T-helper 2 cell (primary cell): ENCODE measurements at regions not wholly inside any gene's neighbourhood (a gene's known extent, or its start where the extent isn't known, plus 50 kb on each side); places are given as distances from the start of the nearest gene placed in this dataset.

Experiments
- DNase-seq, 5 experiments: peaks; one replicate each; pipeline versions ENCODE4 v3.0.0 to v3.0.0-alpha.2; 2012 to 2022

DNA sequence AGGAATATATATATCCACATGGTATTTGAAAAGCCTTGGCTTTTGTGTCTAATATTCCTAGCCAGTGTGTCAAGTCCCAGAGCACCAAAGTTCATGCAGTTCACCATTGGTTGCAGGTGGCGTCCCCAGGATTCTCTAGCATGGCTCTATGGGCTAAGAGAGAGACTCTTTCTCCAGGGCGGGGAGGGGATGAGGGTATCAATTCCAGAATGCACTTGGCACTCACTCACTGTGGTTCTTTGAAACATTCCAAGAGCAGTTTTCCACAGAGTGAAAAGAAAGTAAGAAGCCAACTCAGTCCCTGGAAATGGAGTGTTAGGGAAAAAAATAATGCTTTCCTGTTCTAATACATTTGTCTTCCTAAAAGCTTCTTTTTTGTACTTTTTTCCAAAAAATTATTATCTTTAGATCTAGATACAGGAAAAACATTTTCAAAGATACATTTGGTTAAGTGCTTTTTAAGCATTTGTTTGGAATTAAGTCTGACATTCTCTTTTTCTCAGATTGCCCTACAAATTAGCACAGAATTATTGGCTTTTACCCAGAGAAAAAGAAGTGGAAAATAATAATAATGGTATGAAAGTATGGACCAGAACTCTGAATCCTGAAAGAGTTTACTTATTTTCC lies 239.9 kb downstream of the PAX3 start:
- DNase-seq: no peak

DNA sequence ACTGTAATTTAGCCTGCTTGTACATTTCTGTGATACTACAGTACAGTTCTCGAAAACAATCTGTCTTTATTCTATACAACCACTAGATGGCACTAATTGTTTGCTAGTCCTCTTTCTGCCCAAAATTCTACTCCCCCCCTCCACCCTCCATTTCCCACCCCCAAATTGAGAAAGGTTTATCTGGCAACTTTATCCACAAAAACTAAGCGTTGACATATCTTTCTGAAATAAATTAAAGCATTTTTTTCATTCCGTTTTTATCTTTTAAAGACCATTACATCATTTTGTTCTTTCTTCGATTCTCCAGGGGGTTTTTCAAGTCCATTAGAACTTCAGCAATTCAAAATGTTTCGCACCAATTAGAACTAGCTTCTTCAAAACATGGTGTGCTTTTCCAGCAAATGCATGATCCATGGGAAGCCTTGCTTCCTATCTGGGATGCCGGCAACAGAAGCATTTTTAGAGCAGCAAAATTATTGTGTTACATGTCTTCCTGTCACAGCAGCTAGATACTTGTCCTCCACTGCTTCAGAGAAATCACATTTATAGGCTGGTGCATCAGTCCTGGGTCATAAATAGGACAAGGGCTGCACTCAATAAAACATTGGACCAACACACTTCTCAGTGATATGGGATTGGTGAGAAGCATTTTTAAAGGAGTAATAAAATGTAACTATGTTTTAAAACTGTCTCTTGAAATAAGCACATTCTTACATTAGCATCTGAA lies 241.3 kb downstream of the PAX3 start:
- DNase-seq: no peak

DNA sequence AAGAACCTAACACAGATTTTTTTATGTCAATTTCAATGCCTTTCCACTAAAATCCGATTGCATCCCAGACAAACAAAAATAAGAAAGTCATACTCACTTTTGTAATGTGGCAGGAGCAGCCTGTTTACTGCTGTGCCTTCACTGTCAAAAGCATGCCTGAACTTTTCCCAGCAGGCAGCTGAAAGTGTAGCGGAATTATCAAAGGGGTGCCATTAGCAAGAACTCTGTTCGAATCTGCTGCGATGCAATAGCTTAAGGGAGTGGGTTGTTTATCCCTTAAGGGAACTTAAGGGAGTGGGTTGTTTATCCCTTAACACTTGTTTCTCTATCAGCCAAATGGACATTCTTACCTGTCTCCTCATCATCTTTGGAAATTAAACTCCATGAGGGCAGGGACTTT lies 243.5 kb downstream of the PAX3 start:
- DNase-seq: no peak

DNA sequence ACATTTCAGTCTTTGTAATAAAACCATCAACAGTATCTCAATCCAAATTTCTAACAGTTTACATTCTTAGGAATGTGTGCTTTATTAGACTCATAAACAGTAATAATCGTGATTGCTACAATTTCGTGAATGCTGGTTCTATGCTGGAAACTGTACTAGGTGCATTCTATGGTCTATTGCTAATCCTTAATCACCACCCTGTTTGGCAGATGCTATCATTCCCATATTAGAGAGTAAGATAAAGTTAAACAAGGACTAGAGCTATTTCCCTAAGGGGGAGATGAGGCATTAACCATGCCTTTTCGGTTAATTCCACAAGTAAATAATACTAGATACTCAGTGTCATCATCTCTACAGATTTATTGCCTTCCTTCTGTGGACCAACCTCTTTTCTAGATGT lies 244.0 kb downstream of the PAX3 start:
- no peak for DNase-seq

DNA sequence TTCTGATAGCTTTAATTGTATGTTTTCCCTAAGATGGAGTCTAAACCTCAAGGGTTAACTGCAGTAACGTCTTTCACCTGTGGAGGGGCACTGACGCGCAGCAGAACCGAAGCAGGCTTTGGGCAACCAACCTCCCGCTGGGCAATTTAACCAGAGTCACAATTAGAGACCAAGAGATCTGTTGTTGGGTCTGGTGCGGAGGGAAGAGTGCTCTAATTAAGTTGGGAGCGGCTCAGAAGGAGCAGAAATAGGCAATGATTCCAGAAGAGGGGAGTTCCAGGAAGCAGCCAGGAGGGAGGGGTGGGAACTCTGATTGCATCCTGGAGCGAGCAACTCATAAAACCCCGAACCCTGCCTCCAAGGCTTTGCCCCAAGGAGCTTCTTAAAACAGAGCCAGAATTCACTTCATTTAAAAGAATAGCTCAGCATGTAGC lies 245.8 kb downstream of the PAX3 start:
- no peak for DNase-seq

DNA sequence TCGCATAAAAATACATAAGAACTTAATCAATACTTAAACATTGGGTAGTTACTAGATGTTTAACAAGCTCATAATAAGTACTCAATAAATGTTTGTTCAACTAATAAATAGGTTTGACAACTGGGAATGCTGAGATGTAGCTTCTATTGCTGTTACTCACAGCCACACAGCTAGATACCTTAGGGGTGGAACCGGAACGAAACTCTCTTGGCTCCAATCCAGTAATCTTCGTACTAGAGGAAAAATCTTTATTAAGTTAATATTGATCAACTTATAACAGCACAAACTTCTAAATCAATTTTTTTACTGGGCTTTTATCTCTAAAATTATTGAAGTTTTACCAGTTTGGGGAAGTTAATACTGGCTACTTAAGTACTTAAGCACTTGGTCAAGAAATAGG lies 247.8 kb downstream of the PAX3 start:
- no peak for DNase-seq

DNA sequence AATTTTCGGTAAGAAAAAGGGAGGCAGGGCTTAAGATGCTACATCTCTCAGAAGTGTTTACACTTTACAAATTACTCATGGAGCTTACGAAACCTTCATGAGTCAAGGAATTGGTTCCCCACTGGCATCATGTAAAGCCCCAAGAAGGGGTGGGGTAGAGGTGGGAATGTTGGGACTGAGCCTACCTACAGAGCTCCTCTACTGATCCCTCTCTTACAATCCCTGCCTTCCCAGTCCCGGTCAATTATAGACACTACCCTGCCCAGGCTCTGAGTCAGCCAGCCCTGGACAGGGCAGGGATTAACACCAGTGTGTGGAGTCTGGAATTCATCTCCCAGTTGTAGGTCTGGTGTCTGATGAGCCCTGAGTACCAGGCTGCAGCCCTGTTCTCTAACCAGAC lies 248.9 kb downstream of the PAX3 start:
- DNase-seq: no peak

DNA sequence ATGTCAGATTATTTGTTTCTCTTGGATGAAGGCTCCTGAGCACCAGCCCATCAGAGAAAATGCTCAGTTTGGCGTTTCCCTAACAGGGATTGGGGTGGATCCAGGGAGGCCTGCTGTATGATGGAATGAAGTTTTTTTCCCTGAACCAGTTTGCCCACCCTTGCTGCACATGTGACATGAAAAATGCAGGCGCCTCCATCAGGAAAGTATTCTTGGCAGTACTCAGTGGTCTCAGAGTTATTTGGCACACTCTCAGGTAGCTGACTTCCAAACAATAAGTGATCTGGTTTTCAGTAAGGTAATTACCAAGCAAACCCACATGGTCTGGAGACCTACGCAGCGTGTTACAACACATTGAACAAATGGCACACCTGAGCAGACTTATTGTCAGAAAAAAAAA lies 254.9 kb downstream of the PAX3 start:
- DNase-seq: no peak

DNA sequence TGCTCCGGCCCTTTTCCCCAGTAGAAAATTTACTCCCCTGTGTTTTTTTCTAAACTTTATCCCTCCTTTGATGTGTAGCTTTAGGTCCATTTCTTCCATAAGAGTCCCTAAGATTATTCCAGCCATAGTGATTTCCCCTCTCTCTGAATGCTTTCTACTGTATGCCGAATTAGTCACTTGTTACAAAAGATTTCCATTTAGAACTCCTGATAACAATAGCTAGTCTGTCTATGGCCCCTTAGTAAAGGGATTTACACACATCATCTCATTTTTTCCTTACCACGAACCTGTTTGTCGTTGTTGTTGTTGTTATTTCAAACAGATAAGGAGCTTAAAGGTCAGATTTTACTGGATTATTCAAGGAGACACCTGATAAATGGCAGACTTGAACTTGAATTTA lies 256.1 kb downstream of the PAX3 start:
- no peak for DNase-seq

DNA sequence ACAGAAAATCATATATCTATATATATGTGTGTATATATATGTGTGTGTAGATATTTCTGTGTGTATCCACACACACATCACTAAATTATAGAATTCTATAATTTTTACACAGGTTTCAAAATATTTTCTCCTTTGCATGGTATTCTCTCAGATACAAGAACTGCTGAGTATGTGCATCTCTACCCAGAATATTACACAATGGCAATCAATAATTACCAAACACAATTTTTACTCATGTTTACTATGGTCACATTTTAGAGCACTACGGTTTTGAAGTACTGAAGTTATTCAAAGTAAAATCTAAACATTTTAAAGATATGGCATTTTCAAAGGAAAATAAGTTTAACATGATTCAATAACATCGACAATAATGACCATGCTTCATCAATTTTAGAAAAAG lies 258.5 kb downstream of the PAX3 start:
- DNase-seq: no peak

DNA sequence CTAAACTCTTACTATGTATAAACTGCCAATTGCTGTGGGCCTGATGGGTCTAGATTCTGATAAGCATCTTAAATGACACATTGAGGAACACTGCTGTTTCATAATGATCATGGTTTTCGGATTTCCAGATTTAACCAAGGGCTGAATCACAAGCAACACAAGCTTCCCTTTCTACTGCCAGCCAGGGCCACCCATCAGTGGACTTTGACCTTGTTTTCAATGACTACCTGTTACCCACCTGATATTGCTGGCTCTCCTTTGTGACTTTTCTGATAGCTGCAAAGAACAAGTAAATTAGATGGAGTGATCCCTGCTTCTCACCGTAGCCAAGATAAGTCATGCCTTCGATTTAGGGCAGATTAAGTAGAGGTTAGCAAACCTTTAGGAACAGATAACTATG lies 259.0 kb downstream of the PAX3 start:
- no peak for DNase-seq

DNA sequence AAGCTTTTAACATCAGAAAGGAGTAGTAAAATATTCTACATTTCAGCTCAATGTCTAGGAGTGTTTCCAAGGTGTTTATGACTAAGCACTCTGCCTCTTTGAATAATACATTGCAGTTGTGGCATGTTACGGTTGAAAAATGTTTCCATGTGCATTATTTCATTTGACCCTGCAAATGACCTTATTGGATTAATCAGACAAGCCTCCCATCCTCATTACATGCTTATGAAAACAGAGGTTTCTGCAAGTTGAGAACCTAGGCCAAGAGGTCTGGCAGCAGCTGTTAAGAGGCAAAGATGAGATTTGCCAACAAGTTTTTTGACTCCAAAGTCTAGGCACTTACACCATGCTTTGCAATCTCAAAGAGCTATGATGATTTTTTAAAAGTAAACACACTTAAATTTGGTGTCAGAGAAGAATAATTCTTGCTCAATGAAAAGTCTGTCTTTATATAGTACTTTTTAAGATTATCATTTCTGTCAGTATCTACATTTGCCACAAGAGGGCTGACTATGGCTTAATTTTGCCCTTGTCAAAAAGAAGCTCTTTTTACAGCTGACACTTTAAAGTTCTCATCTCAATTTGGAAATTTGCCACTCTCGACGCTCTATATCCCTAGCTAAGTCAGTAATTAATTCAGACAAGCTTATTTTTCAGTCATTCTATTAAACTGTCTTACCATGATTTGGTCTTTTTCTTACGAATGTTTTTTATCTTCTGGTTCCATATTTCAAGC lies 260.6 kb downstream of the PAX3 start:
- no peak for DNase-seq

DNA sequence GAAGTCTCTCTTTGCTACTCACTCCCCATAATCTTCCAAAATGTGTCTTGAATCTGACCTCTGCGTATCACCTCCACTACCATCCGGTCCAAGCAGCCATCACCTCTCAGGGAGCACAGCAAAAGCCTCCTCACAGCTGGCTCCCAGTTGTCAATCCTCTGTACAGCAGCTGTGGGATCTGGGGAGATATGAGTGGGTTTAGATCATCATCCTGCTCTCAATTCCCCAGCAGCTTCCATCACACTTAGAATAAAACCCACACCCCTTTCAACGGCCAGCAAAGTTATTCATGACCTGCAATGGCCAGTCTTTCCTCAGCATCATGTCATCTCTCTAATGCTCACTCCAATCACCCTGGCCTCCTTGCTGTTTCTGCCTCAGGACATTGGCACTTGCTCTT lies 261.6 kb downstream of the PAX3 start:
- no peak for DNase-seq

DNA sequence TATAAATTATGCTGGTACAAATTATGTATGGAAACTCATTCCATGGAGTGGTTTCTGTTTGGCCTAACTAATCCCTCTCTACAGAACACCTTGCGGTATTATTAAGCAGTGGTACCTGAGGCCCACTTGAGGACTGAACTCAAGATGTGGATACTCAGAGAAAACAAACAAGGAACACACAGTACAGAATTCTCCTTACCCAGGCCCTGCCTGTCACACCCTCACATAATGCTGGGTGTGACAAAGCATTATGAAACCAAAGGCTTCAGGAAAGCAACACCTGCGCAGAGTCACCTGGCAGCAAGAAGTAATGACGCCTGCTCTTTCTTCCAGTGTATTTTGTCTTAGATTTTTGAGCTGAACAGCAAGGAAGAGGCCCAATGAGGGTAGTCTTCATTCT lies 264.7 kb downstream of the PAX3 start:
- DNase-seq: no peak

DNA sequence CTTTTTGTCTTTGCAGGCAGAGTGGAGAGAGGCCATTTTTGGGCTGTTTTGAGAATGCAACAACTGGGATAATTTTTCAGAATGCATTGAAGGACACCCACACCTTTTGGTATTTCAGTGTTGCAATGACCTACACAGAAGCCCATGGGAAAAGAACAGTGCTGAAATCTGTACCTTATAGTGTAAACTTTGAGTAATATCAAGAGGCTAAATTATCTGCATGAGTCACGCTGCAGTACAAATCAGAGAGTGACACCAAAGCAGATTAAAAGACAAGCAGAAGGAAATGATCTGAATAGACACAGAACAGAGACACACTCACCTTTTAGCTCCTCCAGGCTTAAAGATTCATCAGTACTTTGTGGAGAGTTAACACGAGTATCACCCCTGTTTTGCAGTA lies 265.3 kb downstream of the PAX3 start:
- DNase-seq: peak in 1 of 5 experiments; percentile 8

DNA sequence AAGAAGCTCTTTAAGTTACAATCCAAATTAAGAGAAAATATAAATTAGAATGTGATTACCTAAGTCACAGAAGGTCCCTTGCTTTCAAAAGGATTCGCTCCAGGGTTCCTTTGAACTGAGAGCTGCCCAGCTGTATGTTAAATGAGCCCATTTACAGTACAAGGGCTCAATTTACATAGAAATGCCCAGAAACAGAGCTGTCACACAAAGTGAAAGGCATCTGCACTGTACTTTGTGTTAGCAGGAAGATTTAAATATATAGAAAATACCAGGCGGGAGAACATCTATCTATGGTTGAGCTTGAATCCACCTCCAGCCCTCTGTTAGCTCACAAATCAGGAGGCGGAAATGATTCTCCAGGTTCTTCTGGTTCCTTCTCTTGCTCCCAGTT lies 272.9 kb downstream of the PAX3 start:
- no peak for DNase-seq

DNA sequence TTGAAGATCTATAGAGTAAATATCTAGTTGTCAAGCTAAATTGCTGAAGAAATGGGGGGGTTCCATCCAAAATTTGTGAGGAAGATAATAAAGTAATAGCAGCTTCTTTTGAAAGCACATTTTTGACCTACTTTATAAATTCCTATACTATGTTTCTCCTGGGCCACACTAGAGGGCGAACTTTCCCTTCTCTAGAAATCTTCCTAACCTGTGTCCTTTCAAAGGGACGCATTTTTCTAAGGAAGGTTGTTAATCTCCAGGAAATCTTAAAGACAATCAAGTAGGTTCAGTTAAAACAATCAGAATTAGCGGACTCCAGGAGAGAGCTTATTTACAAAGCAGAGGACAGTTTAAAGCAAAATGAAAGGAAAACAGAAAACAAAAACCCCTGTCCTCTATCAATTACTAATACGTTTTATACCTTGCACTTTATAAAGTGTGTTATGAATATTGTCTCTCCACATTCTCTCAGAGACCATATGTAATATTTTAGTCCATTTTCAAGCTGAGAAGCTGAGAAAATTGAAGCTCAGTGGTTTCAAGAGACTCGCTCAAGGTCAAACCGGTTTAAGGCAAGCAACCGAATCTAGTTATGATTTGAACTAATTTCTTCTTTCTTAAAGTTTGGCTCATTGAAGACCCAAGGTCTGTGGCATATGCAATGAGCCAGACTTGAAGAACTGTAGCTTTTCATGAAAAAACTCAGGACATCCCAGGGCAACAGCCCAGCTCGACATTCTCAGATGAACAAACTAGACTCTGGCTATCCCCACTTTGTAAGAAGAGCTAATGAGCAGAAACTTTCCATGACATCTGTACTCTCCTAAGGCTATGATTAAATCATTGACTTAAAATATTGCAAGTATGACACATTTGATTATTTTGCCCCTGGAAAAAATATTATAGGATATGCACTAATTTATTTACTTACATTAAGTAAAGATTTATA lies 273.6 kb downstream of the PAX3 start:
- peak in 1 of 5 experiments; percentile 9 for DNase-seq

DNA sequence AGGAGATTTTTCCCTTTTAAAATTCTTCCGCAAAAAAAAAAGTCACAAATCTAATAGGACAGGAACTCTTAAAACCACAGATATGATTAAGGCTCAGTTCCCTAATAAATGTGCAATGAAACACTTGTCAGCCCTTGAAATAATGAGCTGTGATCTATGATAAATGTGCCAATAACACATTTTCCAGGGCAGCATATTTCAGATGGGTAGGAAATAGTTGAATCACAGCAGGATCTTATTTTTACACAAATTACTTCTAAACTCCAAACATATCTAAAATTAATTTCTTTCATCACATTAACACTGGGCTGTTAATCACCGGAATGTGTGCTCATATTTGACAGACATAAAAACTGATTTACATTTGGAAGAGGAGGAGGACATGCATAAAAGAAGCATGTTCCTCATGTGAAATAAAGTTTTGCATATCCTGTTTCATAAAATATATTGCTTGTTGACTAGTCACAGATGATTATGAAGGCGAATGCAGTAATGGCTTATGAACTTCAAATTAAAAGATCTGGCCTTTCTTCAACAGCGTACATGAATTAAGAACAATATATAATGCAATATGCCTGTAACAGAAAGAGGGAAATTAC lies 281.4 kb downstream of the PAX3 start:
- no peak for DNase-seq

DNA sequence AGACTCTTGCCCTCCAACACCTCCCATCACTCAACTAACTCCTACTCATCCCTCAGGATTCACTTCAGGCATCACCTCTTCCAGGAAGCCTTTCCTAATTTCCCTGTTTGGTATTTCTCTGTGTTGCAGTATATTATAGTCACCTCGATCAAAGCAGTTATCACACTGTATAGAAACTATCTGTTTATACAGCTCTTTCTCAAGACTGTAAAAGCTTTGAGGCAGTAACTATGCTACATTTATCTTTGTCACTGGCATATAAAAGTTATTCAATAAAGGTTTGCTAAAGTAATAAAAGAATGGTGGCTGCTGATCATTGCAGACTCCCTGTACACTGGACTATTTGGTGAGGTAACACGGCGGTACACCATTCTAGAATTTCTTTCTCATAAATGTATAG lies 284.9 kb downstream of the PAX3 start:
- DNase-seq: no peak

DNA sequence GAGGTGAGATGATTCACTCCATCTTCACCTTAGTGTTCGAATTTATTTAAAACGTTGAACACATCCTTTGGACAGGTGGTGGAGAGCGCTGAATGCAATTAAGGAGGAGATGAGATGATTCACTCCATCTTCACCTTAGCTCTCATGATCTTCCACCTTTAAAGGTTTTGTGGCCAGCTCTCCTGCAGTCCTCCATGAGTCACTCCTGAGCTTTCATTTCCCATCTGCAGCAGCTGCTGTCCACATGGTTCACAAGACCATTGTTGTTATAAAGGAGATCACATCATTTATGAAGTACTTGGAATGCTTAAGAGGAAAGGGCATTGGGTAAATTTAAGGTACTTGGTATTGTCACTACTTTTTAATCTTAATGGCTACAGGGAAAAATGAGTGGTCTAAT lies 298.5 kb downstream of the PAX3 start:
- DNase-seq: no peak

DNA sequence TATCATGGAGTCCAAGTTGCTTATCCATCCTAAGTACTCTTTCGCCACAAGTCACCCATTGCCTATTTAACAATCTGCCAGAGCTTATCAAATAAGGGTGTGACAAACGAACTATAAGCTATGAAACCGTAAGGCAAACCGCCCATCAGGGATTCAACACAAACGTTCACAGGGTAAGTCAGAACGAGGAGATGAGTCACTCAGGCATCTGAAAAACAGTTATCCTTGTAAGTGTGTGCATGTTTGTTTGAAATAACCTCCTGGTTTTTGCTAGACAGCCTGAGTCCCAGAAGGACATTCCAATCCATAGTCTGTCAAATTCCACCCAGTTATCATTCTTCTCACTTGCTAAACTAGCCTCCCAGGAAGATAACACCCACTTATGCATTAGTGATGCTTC lies 299.1 kb downstream of the PAX3 start:
- no peak for DNase-seq

DNA sequence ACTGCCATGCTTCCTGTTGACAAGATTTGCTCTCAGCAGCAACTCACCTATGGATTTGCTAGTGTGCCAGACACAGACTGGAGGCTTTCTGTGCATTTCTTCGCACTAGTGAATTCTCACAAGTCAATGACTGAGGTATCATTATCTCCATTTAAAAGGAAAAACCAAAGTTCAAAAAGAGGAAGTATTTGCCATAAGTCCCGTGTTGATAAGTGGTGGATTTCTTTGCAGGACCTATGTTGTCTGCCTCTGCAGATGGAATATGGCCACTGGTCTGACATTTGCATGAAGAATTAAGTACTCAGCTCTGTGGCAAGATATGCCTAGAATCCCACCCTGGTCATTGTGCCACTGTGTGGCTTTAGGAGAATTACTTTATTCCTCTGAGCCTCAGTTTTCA lies 299.6 kb downstream of the PAX3 start:
- no peak for DNase-seq

DNA sequence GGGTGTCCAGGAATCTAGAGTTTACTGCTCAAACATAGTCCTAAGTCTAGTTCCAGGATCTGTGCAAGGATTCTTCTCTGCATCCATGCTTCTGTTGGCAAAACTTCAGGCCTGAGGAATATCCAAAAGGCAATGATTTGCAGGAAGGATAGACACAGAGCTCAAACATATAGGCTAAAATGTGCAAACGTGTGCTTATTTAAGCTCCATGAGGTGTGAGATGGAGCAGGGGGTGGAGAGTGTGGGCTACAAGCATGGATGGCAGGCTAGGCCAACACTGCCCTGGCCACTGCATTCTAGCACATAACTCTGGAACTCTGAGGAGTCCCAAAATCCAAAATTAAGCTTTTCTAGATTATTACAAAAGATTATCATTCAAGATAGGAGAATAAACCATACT lies 301.1 kb downstream of the PAX3 start:
- no peak for DNase-seq
